ENCODE measurements at regions not wholly inside any gene's neighbourhood (a gene's known extent, or its start where the extent isn't known, plus 50 kb on each side); places are given as distances from the start of the nearest gene placed in this dataset.

DNA sequence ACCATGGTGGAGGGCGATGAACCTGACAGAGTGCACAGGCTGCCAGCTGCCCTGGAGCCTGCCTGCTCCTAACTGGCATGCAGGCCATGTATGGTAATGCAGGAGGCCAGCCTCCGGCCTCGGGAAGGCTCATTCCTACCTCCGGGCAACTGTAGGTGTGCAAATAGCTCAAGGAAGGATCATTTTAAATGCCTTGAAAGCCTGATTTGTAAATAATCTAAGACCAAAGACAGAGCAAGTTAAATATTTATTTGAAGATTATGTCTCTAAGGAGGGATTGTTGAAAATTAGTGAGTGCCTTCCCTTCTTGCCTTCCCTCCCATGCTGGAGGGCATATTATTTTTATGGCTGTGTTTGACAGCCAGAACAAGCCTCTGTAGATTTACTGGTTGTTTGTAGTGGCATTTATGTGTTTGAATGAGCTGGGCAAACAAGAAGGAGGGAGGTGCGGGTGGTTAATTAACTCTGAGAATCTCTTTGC lies 285.7 kb upstream of the TUT7 start (continued):
- TF ChIP-seq, protein P1, sequence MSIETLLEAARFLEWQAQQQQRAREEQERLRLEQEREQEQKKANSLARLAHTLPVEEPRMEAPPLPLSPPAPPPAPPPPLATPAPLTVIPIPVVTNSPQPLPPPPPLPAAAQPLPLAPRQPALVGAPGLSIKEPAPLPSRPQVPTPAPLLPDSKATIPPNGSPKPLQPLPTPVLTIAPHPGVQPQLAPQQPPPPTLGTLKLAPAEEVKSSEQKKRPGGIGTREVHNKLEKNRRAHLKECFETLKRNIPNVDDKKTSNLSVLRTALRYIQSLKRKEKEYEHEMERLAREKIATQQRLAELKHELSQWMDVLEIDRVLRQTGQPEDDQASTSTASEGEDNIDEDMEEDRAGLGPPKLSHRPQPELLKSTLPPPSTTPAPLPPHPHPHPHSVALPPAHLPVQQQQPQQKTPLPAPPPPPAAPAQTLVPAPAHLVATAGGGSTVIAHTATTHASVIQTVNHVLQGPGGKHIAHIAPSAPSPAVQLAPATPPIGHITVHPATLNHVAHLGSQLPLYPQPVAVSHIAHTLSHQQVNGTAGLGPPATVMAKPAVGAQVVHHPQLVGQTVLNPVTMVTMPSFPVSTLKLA (conservative IDR thresholded peaks at IDR 0.05), result no peak
- TF ChIP-seq ZNF584 (CRISPR knock-in tag; IDR thresholded peaks at IDR 0.05; ENCODE audit: low read depth) (no peak), HNRNPH1 (optimal IDR thresholded peaks at IDR 0.05; ENCODE audit: low read depth, low read length) (no peak)
- TF ChIP-seq, protein P2, sequence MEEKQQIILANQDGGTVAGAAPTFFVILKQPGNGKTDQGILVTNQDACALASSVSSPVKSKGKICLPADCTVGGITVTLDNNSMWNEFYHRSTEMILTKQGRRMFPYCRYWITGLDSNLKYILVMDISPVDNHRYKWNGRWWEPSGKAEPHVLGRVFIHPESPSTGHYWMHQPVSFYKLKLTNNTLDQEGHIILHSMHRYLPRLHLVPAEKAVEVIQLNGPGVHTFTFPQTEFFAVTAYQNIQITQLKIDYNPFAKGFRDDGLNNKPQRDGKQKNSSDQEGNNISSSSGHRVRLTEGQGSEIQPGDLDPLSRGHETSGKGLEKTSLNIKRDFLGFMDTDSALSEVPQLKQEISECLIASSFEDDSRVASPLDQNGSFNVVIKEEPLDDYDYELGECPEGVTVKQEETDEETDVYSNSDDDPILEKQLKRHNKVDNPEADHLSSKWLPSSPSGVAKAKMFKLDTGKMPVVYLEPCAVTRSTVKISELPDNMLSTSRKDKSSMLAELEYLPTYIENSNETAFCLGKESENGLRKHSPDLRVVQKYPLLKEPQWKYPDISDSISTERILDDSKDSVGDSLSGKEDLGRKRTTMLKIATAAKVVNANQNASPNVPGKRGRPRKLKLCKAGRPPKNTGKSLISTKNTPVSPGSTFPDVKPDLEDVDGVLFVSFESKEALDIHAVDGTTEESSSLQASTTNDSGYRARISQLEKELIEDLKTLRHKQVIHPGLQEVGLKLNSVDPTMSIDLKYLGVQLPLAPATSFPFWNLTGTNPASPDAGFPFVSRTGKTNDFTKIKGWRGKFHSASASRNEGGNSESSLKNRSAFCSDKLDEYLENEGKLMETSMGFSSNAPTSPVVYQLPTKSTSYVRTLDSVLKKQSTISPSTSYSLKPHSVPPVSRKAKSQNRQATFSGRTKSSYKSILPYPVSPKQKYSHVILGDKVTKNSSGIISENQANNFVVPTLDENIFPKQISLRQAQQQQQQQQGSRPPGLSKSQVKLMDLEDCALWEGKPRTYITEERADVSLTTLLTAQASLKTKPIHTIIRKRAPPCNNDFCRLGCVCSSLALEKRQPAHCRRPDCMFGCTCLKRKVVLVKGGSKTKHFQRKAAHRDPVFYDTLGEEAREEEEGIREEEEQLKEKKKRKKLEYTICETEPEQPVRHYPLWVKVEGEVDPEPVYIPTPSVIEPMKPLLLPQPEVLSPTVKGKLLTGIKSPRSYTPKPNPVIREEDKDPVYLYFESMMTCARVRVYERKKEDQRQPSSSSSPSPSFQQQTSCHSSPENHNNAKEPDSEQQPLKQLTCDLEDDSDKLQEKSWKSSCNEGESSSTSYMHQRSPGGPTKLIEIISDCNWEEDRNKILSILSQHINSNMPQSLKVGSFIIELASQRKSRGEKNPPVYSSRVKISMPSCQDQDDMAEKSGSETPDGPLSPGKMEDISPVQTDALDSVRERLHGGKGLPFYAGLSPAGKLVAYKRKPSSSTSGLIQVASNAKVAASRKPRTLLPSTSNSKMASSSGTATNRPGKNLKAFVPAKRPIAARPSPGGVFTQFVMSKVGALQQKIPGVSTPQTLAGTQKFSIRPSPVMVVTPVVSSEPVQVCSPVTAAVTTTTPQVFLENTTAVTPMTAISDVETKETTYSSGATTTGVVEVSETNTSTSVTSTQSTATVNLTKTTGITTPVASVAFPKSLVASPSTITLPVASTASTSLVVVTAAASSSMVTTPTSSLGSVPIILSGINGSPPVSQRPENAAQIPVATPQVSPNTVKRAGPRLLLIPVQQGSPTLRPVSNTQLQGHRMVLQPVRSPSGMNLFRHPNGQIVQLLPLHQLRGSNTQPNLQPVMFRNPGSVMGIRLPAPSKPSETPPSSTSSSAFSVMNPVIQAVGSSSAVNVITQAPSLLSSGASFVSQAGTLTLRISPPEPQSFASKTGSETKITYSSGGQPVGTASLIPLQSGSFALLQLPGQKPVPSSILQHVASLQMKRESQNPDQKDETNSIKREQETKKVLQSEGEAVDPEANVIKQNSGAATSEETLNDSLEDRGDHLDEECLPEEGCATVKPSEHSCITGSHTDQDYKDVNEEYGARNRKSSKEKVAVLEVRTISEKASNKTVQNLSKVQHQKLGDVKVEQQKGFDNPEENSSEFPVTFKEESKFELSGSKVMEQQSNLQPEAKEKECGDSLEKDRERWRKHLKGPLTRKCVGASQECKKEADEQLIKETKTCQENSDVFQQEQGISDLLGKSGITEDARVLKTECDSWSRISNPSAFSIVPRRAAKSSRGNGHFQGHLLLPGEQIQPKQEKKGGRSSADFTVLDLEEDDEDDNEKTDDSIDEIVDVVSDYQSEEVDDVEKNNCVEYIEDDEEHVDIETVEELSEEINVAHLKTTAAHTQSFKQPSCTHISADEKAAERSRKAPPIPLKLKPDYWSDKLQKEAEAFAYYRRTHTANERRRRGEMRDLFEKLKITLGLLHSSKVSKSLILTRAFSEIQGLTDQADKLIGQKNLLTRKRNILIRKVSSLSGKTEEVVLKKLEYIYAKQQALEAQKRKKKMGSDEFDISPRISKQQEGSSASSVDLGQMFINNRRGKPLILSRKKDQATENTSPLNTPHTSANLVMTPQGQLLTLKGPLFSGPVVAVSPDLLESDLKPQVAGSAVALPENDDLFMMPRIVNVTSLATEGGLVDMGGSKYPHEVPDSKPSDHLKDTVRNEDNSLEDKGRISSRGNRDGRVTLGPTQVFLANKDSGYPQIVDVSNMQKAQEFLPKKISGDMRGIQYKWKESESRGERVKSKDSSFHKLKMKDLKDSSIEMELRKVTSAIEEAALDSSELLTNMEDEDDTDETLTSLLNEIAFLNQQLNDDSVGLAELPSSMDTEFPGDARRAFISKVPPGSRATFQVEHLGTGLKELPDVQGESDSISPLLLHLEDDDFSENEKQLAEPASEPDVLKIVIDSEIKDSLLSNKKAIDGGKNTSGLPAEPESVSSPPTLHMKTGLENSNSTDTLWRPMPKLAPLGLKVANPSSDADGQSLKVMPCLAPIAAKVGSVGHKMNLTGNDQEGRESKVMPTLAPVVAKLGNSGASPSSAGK (IDR thresholded peaks at IDR 0.05), result no peak
- TF ChIP-seq, protein P3, sequence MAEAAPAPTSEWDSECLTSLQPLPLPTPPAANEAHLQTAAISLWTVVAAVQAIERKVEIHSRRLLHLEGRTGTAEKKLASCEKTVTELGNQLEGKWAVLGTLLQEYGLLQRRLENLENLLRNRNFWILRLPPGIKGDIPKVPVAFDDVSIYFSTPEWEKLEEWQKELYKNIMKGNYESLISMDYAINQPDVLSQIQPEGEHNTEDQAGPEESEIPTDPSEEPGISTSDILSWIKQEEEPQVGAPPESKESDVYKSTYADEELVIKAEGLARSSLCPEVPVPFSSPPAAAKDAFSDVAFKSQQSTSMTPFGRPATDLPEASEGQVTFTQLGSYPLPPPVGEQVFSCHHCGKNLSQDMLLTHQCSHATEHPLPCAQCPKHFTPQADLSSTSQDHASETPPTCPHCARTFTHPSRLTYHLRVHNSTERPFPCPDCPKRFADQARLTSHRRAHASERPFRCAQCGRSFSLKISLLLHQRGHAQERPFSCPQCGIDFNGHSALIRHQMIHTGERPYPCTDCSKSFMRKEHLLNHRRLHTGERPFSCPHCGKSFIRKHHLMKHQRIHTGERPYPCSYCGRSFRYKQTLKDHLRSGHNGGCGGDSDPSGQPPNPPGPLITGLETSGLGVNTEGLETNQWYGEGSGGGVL (CRISPR knock-in tag; IDR thresholded peaks at IDR 0.05), result no peak

All from K562 (cell line).